OCI-LY3 (cell line): ENCODE measurements at regions not wholly inside any gene's neighbourhood (a gene's known extent, or its start where the extent isn't known, plus 50 kb on each side); places are given as distances from the start of the nearest gene placed in this dataset.

Experiments used
- EZH2phosphoT487 ChIP-seq: fragments of 200-600 bp; shearing (Covaris generic); IDR thresholded peaks from 2 replicates; pipeline ENCODE4 v1.6.1; 2018; ENCODE audit warnings: antibody characterized with exemption, mixed run types, low read depth
- TF ChIP-seq, protein P1 (sequence below): fragments of 200-600, 300-600 bp; sonication (generic); IDR thresholded peaks from 2 replicates; pipeline ENCODE4 v1.5.1; 2014; ENCODE audit warnings: antibody characterized with exemption, low read length, low read depth

DNA sequence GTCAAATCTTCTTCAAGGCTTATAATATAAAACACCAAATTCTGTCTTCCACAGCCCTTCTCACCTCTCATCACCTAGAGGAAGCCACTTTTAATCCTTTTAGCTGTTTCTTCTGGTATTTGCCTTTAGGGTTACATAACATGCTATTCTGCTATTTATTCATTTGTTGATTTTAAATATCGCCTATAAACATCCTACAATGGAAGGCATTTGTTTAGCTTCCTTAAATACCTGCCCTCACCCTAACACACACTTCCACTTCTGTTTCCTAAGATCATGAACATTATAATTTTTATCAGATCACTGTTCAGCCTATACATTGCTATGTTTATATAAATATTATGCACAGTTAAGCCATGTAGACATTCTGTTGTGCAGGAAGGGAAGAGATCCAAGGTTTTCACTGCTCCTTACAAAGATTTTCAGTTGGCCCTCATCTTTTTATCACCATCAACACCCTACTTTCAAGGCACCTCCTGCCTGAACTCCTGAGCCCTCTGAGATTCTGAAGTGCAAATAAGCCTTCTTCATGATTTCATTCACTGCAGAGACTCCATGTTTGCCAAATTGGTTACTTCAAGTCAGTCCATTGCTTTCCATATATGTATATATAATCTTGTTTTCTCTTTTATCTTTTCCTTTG lies 356.9 kb upstream of the ACTBL2 start:
- TF ChIP-seq, protein P1, sequence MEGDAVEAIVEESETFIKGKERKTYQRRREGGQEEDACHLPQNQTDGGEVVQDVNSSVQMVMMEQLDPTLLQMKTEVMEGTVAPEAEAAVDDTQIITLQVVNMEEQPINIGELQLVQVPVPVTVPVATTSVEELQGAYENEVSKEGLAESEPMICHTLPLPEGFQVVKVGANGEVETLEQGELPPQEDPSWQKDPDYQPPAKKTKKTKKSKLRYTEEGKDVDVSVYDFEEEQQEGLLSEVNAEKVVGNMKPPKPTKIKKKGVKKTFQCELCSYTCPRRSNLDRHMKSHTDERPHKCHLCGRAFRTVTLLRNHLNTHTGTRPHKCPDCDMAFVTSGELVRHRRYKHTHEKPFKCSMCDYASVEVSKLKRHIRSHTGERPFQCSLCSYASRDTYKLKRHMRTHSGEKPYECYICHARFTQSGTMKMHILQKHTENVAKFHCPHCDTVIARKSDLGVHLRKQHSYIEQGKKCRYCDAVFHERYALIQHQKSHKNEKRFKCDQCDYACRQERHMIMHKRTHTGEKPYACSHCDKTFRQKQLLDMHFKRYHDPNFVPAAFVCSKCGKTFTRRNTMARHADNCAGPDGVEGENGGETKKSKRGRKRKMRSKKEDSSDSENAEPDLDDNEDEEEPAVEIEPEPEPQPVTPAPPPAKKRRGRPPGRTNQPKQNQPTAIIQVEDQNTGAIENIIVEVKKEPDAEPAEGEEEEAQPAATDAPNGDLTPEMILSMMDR: no peak
- TF ChIP-seq EZH2phosphoT487: no peak
